ENCODE measurements at regions not wholly inside any gene's neighbourhood (a gene's known extent, or its start where the extent isn't known, plus 50 kb on each side); places are given as distances from the start of the nearest gene placed in this dataset.

DNA sequence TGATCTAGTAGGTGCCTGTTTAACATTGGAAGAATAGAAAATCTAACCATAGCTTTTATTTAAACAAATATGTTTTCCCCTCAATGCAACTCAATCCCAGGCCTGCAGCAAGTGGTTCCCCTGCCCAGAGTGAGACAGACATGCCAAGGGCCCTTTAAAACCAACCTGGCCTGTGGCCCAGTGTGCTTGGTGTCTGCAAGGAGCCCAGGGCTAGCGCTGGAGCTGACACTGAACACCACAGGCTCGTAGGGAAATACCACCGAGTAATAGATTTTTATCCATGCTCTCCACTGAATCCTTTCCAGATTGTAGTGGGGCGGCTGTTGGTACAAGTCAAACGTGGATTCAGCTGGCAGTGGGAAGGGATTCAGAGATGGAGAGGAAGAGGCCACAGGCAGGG lies 95.6 kb upstream of the NRXN3 start:
- TF ChIP-seq CTCF (IDR thresholded peaks at IDR 0.05) (no peak), POLR2A (IDR thresholded peaks at IDR 0.05) (no peak)

Measured in right lobe of liver (tissue), 4 donors.